ENCODE measurements at regions not wholly inside any gene's neighbourhood (a gene's known extent, or its start where the extent isn't known, plus 50 kb on each side); places are given as distances from the start of the nearest gene placed in this dataset.

DNA sequence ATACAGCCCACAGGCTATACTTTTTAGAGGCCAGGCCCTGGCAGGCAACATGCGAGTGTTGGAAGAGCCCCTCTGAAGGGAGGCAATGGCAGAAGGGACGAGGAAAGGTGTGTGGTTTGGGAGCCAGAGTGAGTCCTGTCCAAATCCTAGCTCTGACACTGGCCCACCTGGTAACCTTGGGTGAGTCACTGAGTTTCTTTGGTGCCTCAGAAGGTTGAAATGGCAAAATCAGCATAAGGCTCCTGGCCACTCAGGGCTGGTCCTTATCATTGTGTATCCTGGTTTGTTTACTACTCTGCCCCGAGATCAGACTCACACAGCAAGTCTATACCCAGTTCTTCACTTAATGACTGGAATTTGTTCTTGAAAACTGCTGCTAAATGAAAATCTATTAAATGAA is 71.4 kb upstream of the TLE3 start:
- TF ChIP-seq, protein P1, sequence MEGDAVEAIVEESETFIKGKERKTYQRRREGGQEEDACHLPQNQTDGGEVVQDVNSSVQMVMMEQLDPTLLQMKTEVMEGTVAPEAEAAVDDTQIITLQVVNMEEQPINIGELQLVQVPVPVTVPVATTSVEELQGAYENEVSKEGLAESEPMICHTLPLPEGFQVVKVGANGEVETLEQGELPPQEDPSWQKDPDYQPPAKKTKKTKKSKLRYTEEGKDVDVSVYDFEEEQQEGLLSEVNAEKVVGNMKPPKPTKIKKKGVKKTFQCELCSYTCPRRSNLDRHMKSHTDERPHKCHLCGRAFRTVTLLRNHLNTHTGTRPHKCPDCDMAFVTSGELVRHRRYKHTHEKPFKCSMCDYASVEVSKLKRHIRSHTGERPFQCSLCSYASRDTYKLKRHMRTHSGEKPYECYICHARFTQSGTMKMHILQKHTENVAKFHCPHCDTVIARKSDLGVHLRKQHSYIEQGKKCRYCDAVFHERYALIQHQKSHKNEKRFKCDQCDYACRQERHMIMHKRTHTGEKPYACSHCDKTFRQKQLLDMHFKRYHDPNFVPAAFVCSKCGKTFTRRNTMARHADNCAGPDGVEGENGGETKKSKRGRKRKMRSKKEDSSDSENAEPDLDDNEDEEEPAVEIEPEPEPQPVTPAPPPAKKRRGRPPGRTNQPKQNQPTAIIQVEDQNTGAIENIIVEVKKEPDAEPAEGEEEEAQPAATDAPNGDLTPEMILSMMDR (conservative IDR thresholded peaks at IDR 0.05; ENCODE audit: low read depth, low read length) = no peak
- no peak for TF ChIP-seq EZH2 (IDR thresholded peaks at IDR 0.05; ENCODE audit: borderline replicate concordance, low read depth, low read length, poor library complexity, severe bottlenecking)

Measured in A673 (cell line).